GM18517 (cell line): ENCODE measurements at regions not wholly inside any gene's neighbourhood (a gene's known extent, or its start where the extent isn't known, plus 50 kb on each side); places are given as distances from the start of the nearest gene placed in this dataset.
"Not testable (repeated sequence)": the region's sequence is repeated elsewhere in the genome, so short reads cannot be mapped to it uniquely, and the experiment has no call there.

ENCODE experiments used
- ATAC-seq: cut with Tn5 transposase; IDR thresholded peaks from one replicate; pipeline ENCODE4 v1.9.1; 2021; ENCODE audit warnings: mild to moderate bottlenecking, moderate library complexity; ENCODE audit not compliant: unreplicated experiment

DNA sequence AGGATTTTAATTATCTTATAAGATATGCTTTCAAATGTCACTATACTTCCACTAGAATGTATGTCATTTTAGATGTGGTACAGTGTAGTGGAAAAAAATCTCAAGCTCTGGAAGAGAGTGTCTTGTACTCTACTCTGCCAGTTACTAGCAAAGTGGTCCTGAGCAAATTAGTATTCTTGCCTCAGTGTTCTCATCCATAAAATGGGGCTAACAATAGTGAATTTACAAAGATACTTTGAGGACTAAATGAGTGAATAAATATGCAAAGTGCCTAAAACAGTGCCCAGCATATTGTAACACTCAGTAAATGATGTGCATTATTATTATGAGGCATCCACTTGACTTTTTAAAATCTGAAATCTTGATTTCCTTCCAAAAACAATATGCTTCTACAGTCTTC lies 488.9 kb upstream of the PHF14 start:
- ATAC-seq = no peak

DNA sequence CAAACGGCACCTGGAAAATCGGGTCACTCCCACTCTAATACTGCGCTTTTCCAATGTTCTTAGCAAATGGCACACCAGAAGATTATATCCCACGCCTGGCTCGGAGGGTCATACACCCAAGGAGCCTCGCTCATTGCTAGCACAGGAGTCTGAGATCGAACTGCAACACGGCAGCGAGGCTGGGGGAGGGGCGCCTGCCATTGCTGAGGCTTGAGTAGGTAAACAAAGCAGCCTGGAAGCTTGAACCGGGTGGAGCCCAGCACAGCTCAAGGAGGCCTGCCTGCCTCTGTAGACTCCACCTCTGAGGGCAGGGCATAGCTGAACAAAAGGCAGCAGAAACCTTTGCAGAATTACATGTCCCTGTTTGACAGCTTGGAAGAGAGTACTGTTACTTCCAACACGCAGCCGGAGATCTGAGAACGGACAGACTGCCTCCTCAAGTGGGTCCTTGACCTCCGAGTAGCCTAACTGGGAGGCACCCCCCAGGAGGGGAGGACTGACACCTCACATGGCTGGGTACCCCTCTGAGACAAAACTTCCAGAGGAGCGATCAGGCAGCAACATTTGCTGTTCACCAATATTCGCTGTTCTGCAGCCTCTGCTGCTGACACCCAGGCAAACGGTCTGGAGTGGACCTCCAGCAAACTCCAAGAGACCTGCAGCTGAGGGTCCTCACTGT lies 472.3 kb upstream of the PHF14 start:
- ATAC-seq = not testable (repeated sequence)

GRCh38 chr7:10507032-10507431 lies 466.6 kb upstream of the PHF14 start:
- no peak for ATAC-seq

DNA sequence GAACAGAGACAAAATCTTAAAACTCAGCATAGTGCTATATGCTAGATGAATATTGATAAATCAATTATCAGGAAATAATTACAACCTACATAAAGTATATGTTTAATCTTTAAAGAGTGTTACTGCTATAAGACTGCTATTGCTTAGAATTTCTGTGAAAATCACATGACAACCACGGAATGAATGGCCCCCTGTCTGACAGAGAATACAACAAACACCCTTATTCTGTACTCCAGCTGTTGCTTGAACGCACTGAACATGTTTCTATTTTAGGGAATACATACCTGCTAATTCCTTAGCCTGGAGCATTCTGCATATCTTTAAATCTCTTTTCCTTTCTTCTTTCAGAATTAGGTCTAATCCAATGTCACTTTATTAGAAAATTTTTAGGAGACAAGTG lies 452.4 kb upstream of the PHF14 start:
- ATAC-seq = no peak

- ATAC-seq = not testable (repeated sequence)
These were observed 440.2 kb upstream of the PHF14 start for GRCh38 chr7:10533429-10533828.

DNA sequence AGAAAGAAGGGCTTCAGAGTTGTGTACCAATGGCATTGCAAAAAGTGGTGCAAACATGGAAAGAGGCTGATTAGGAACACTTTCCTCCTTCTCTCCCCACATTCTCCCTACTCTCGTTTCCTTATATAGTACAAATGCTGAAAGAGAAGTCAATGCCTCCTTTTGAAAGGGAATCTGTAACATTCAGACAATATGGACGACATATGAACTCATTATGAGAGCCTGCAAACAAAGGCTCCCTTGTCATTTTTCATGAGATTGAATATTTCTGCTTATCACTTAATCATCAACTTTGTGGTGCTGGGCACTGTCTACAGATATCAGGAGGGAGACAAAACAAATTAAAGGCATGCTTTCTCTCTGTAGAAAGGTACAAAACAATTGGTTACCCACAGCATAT lies 437.1 kb upstream of the PHF14 start:
- no peak for ATAC-seq

DNA sequence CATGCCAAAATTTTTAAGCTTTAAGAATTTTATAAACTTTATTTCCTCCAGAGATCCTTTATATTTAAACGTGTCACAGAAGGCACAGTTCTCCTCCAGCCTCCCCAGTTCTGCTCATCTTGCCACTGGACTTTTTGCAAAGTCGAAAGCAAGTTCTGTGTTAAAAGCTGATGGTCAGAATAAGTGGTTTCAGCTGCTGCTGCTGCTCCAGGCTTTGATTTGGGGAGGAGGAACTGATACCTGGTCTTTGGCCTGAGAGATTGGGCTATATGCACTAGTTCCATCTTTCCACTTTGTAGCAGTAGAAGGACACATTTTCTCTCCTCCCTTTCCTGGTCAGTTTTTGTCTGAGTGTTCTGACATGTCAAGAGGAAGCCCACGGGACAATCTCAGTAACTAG lies 435.9 kb upstream of the PHF14 start:
- ATAC-seq = no peak

DNA sequence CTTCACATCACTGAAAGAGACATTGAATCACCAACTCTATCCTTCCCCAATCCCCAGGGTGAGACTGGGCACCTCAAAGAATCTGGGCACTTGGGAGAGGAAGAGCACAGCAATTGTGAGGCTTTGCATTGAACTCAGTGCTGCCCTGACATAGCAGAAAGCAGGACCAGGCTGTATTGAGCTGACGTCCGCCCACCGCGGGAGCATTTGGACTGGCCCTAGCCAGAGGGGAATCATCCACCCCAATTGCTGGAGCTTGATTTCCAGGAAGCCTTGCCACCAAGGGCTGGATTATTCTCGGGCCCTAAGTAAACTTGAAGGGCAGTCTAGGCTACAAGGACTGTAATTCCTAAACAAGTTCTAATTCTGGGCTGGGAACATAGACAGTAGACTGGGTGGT lies 416.3 kb upstream of the PHF14 start:
- no peak for ATAC-seq

- ATAC-seq = no peak
These were observed 413.2 kb upstream of the PHF14 start for GRCh38 chr7:10560497-10560896.

GRCh38 chr7:10568891-10569290 lies 404.8 kb upstream of the PHF14 start:
- ATAC-seq = no peak

DNA sequence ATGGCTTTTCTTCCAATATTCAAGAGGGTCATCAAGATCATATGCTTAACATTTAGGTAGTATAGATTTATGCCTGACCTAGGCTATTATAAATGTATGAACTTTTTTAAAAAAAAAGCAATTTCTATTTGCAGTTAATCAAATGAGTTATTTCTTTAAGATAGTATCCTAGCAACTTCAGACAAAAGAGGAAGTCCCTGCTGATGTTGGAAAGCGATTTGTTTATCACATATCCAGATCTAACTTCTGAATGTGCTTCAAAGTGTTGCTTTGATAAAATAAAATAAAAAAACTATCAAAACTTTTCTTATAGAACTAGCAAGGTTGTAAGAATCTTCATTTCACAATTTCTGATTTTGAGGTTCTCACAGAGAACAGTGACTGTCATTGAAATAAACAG lies 401.9 kb upstream of the PHF14 start:
- ATAC-seq = no peak

- ATAC-seq = no peak
These were observed 395.8 kb upstream of the PHF14 start for GRCh38 chr7:10577866-10578374.

- ATAC-seq = no peak
These were observed 394.1 kb upstream of the PHF14 start for GRCh38 chr7:10579561-10579960.

DNA sequence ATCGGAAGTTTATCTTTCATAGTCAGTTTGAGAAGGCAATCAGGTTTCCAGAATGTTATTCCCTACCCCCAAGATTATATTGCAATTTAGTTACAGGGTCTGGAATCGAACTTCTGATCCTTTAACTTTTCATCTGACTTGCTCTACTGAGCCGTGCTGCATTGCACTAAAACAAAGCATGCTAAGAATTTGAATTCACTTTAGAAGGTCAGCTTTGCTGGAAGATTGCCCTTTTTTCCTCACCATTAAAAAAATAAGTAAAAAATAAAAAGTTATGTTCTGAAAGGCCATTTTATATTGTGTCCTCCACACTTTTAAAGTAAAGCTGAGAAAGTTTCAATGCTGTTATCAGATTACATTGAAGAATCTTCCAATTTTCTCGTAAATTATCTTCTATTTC lies 388.8 kb upstream of the PHF14 start:
- no peak for ATAC-seq

DNA sequence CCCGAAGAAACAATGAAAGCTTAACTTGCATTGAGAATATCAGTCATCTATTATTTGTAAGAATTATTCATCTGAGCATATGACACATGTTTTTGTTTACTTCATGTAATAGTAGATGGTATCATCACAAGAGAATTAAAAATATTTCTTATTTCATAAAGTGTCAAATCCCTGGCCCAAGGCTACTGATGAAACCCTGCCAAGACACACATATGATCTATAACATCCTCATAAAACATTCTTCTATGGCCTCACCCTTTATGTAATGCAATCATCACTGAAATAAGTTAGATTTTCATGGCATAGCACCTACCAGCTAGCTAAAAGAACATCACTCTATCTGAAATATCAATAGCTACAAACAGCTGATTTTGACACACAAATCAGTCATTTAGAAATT lies 385.6 kb upstream of the PHF14 start:
- ATAC-seq = no peak

- ATAC-seq = no peak
These were observed 381.1 kb upstream of the PHF14 start for GRCh38 chr7:10592604-10593003.

- no peak for ATAC-seq
These were observed 380.6 kb upstream of the PHF14 start for GRCh38 chr7:10593080-10593479.

DNA sequence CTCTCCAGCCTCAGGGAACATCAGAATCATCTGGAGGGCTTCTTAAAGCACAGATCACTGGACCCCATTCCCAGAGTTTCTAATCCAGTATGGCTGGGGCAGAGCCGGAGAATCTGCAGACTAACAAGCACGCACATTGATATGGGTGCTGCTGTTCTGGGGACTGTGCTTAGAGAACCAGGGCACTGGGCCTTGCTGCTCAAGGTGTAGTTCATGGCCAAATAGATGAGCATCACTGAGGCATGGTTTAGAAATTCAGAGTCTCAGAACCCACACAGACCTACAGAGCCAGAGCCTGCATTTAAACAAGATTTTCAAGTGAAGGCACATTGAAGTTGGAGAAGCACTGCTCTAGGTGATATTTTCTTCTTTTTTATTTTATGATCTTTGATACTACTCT lies 376.8 kb upstream of the PHF14 start:
- no peak for ATAC-seq

DNA sequence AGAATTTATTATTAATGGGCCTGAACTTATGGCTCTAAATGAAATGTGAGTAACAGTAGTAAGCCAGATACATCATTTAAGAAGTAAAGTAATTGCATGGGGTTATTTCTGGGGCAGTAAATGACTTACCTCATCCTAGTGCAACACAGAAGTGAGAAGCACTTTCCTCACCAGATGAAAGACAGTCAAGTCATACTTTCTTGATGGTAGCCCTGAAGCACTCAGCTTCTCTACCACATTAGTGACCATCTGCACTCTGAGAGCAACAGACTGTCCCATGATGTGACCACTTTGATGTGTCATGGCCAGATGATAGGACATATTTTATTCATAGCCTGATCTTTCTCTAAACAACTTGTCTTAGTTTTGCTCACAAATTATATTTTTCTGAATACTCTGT lies 369.5 kb upstream of the PHF14 start:
- ATAC-seq = no peak

DNA sequence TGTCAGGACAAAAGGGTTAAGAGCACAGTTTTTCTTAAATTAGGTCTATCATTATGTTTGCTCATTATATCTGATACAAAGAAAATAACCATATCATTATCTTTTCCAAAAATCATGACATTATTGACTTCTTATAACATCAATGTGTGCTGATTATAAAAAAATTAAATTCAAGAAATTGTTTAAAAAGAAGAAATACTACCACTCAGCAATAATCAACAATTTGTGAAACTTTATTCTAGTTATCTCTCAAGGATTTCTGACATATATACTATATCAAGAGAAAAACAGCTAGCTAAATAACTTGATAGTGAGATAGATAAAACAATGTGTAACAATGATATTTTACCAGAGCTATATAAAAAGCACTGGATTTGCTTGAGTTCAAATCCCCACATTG lies 360.7 kb upstream of the PHF14 start:
- ATAC-seq = no peak

- ATAC-seq = no peak
These were observed 354.7 kb upstream of the PHF14 start for GRCh38 chr7:10618953-10619352.

DNA sequence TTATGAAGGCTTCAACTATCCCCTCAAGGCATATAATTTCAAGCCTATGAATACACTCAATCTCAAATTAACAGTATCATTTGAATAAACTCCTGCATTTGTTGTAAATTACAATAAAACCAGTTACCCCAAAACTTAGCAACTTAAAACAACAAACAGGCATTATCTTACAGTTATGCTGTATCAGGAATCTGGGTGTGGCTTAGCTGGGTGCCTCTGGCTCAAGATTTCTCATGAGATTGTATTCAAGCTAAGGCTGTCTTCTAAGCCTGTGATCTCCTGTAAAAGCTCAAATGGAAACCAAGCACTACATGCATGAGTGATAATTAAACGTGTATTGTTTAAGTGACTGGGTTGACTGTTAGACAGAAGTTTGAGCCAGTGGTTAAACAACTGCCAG lies 341.0 kb upstream of the PHF14 start:
- no peak for ATAC-seq

DNA sequence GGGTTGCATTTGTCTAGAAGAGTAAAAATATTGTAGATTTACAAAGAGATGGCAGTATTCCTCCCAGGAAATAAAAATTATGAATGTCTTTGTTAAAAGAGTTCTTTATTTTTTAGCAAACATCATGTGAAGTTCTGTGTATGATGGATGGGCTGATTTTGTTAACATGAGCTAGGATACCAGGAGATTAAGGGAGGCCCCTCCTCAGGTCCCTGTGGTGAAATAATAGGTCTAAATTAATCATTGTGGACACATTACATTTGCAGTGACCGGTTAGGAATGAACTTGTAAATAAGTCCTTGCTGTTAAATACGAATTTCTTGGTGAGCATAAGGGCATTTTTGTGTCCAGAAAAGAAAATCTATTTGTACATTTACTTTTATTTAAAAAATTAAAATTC lies 339.4 kb upstream of the PHF14 start:
- no peak for ATAC-seq
